LHCN-M2 (cell line): ENCODE measurements at regions not wholly inside any gene's neighbourhood (a gene's known extent, or its start where the extent isn't known, plus 50 kb on each side); places are given as distances from the start of the nearest gene placed in this dataset.
A peak's percentile ranks its signal among the peaks of the same experiment; 100 is the strongest.
"Not testable (repeated sequence)": the region's sequence is repeated elsewhere in the genome, so short reads cannot be mapped to it uniquely, and the experiment has no call there.

Experiments used
- DNase-seq: peaks from one replicate; pipeline ENCODE4 v3.0.0-alpha.2; 2012; ENCODE audit warnings: low read depth

GRCh38 chr9:85792057-85792456 is 50.3 kb upstream of the AGTPBP1 start:
- DNase-seq, result not testable (repeated sequence)

- DNase-seq, result not testable (repeated sequence)
Observed at GRCh38 chr9:85802978-85803695, 61.4 kb upstream of the AGTPBP1 start.

GRCh38 chr9:85804847-85805133 is 63.0 kb upstream of the AGTPBP1 start:
- DNase-seq, result not testable (repeated sequence)

GRCh38 chr9:85805134-85806005 is 63.6 kb upstream of the AGTPBP1 start:
- DNase-seq, result peak; percentile 44

GRCh38 chr9:85808329-85808728 is 66.6 kb upstream of the AGTPBP1 start:
- DNase-seq, result not testable (repeated sequence)

DNA sequence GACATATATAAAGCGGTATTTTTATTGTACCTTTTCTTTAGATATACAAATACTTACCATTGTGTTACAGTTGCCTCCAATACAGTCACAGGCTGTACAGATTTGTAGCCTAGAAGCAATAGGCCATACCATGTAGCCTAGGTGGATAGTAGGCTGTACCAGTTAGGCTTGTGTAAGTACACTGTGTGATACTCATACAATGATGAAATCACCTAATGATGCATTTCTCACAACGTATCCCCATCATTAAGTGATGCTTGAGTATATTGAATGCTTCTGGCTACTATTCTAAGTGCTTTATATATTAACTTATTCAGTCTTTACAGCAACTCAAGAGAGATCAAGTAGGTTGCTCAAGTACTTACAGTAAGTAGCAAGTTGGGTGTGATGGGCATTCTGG is 71.6 kb upstream of the AGTPBP1 start:
- not testable (repeated sequence) for DNase-seq

- not testable (repeated sequence) for DNase-seq
Observed at GRCh38 chr9:85814800-85815199, 73.0 kb upstream of the AGTPBP1 start.

DNA sequence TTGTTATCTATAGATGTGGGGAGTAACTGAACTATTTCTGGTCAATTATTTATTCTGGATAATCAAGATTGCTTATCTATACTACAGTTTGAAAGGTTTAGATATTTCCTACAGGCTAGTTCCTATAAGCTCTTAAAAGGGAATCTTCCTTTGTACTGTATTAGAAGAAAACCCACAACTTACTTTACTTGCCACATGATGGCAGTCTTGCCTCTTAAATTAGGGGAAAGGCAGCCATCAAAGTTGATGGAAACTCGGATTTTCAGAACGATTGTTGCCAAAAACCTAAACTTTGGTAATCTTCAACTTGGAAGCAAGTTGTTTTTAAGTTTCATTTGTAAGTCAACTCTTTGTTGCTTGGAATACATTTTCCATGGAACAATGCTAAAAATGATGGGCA is 77.2 kb upstream of the AGTPBP1 start:
- DNase-seq, result peak; percentile 21

GRCh38 chr9:85820598-85820997 is 78.8 kb upstream of the AGTPBP1 start:
- not testable (repeated sequence) for DNase-seq

GRCh38 chr9:85824949-85825348 is 83.2 kb upstream of the AGTPBP1 start:
- DNase-seq, result peak; percentile 21

GRCh38 chr9:85834591-85834990 is 92.8 kb upstream of the AGTPBP1 start:
- peak; percentile 2 for DNase-seq

GRCh38 chr9:85843949-85844348 is 97.0 kb upstream of the NAA35 start:
- peak; percentile 11 for DNase-seq

DNA sequence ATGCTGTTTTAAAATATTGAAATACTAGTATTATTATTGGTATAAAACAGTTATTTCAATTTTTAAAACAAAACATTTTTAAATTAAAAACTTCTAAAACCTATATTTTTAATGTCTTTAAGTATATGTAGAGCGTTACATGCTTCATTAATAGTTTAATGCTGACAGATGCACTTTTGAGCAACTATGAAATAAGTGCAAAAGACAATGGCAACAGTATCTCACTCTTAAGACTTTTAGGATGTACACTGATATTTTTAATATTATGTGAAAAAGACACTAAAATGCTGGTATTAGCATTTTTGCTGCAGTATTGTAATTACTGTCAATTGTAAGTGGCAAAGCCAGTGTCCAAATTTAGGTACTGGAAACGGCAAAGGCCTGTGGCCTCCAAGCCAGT is 93.2 kb upstream of the NAA35 start:
- not testable (repeated sequence) for DNase-seq

- DNase-seq, result no peak
Observed at GRCh38 chr9:85858056-85858750, 82.7 kb upstream of the NAA35 start.

DNA sequence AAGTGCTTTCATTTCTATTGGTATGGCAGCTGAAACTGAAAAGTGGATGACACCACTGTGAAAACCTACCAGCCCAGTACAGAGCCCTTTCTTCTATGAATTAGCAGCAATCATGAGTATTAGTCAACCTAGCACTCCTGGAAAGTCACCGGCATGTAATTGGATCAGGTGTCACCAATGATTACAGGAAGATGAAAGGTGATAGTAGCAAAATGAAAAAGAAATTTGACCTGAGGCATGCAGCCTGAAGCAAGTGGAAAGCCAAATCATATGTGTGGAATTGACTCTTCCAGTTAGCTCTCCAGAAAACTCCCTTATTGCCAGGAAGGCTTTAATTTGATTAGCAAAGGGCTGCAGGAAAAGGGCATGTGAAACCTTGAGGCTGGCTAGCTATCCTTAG is 81.2 kb upstream of the NAA35 start:
- no peak for DNase-seq

GRCh38 chr9:85861882-85862281 is 79.1 kb upstream of the NAA35 start:
- not testable (repeated sequence) for DNase-seq

DNA sequence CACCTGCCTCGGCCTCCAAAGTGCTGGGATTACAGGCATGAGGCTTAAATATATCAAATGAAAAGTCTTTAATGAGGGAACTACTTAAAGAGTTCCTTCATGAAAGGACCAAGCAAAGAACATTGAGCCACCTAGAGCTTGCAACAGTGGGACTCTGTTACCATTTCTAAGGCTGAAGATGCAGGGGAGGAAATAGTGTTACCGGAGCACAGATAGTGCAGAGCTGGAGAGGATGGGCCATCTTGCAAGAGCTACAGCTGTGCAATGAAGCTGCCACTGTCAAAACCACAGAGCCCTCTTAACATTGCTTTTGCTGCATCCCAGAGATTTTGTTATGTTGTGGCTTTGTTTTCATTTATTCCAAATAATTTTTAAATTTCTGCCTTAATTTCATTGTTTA is 77.1 kb upstream of the NAA35 start:
- no peak for DNase-seq

- DNase-seq, result no peak
Observed at GRCh38 chr9:85871008-85871407, 69.9 kb upstream of the NAA35 start.

- not testable (repeated sequence) for DNase-seq
Observed at GRCh38 chr9:85871683-85872082, 69.3 kb upstream of the NAA35 start.

DNA sequence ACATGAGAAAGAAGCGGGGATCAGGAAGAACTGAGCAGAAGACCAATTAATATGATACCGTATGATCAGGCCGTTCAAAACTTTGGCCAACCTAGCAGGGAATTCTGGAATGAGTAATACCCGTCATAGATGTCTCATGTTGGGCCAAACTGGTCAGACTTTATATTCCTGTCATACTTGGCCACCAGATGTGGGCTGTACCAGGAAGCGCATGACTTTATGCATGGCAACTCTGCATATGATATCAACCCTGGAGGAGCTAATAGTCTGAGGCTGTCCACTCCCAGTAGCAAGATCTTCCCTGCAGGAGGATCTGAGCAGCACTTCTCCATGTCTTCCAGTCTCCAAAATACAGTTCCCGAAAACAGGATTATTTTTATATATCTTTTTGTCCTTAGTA is 68.5 kb upstream of the NAA35 start:
- no peak for DNase-seq

DNA sequence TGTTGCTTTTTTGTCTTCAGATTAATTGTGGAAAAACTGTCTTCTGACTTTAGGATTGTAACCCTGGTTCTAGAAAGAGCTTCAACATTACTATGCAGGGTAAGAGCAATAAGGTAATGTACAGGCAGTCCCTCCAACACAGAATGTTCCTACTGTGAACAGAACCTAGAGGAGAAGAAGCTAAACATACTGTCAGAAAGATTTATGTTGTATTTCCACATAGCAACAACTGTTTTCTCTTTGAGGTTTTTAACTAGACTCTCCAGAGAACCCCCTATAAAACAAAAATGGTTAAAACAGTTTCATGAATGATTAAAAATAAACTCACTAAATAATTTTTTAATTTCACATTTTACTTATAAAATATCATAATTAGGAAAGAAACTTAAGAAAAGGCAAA is 64.3 kb upstream of the NAA35 start:
- peak; percentile 13 for DNase-seq

DNA sequence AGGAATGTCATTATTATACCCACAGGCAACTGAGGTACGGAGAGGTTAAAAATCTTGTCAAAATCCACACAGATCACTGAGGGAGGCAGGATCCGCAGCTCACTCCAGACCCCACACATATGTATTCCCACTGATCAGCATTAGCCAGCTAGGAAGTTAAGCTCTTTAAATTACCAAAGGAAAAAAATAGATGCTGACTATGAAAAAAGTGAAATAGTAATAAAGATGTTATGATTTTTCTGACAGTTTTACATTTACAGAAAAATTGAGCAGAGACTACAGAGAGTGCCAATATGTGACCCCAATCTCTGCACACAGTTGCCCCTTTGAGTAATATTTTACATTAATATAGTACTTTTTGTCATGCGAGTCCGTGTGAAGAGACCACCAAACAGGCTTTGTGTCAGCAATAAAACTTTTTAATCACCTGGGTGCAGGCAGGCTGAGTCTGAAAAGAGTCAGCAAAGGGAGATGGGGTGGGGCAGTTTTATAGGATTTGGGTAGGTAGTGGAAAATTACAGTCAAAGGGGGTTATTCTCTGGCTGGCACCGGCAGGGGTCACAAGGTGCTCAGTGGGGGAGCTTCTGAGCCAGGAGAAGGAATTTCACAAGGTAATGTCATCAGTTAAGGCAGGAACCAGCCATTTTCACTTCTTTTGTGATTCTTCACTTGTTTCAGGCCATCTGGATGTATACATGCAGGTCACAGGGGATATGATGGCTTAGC is 61.9 kb upstream of the NAA35 start:
- not testable (repeated sequence) for DNase-seq
